Sigmoid colon (tissue), 6 donors: ENCODE measurements at regions not wholly inside any gene's neighbourhood (a gene's known extent, or its start where the extent isn't known, plus 50 kb on each side); places are given as distances from the start of the nearest gene placed in this dataset.

Experiments
- DNase-seq: peaks from one replicate; pipeline ENCODE4 v3.0.0-alpha.2; 2019
- H3K27ac ChIP-seq, 4 donors: fragments of 200-600 bp; sonication (generic); one replicate each; pipeline ENCODE4 v1.5.1; 2016 to 2019; ENCODE audit warnings: mild to moderate bottlenecking in 1 of 4
- H3K27me3 ChIP-seq, 3 donors: fragments of 200-600 bp; sonication (generic); one replicate each; pipeline ENCODE4 v1.5.1; 2019; ENCODE audit warnings: mild to moderate bottlenecking in 1 of 3
- H3K36me3 ChIP-seq, 4 donors: fragments of 200-600 bp; sonication (generic); one replicate each; pipeline ENCODE4 v1.5.1; 2016 to 2019
- H3K4me1 ChIP-seq, 4 donors: fragments of 200-600 bp; sonication (generic); one replicate each; pipeline ENCODE4 v1.5.1; 2017 to 2019
- H3K4me3 ChIP-seq, 4 donors: fragments of 200-600 bp; sonication (generic); one replicate each; pipeline ENCODE4 v1.5.1; 2017 to 2019; ENCODE audit warnings: mild to moderate bottlenecking in 2 of 4, moderate library complexity in 1 of 4
- H3K9me3 ChIP-seq, 4 donors: fragments of 200-600 bp in 3 of 4; sonication (generic) in 3 of 4; one replicate each; pipeline versions ENCODE4 v1.5.1 to v1.6.1; 2013 to 2019
- CTCF ChIP-seq, 4 experiments: fragments of 450-650 bp in 3 of 4; fragments of 200-600 bp in 1 of 4; IDR thresholded peaks; one replicate each; pipeline ENCODE4 v1.5.1; 2016 to 2019; ENCODE audit warnings: antibody characterized with exemption in 4 of 4, mild to moderate bottlenecking in 3 of 4, moderate library complexity in 2 of 4
- EP300 ChIP-seq, 4 donors: sonication (generic); formaldehyde crosslinking; IDR thresholded peaks; one replicate each; pipeline ENCODE4 v1.6.1; 2017; ENCODE audit warnings: antibody characterized with exemption in 4 of 4
- POLR2A ChIP-seq, 2 donors: fragments of 450-650 bp; IDR thresholded peaks; one replicate each; pipeline ENCODE4 v1.6.1; 2016; ENCODE audit warnings: antibody characterized with exemption in 2 of 2, mild to moderate bottlenecking in 2 of 2, moderate library complexity in 2 of 2
- POLR2AphosphoS5 ChIP-seq, 4 donors: sonication (generic); formaldehyde crosslinking; IDR thresholded peaks; one replicate each; pipeline ENCODE4 v1.6.1; 2017; ENCODE audit warnings: antibody characterized with exemption in 4 of 4
- WGBS, 2 donors: extraction: QIAGEN DNeasy Blood & Tissue Kit; methylation state at CpG; one replicate each; pipeline ENCODE4 v1.1.7; 2013; 5-methylcytosine and 5-hydroxymethylcytosine counted together
- intact Hi-C: fragments of 100-400 bp; cut with DNase I; formaldehyde crosslinking; loops from one replicate; pipeline ENCODE4 v1.15.1; 2023
- donor health status: healthy with polysubstance abuse.
- donor health status: healthy.

DNA sequence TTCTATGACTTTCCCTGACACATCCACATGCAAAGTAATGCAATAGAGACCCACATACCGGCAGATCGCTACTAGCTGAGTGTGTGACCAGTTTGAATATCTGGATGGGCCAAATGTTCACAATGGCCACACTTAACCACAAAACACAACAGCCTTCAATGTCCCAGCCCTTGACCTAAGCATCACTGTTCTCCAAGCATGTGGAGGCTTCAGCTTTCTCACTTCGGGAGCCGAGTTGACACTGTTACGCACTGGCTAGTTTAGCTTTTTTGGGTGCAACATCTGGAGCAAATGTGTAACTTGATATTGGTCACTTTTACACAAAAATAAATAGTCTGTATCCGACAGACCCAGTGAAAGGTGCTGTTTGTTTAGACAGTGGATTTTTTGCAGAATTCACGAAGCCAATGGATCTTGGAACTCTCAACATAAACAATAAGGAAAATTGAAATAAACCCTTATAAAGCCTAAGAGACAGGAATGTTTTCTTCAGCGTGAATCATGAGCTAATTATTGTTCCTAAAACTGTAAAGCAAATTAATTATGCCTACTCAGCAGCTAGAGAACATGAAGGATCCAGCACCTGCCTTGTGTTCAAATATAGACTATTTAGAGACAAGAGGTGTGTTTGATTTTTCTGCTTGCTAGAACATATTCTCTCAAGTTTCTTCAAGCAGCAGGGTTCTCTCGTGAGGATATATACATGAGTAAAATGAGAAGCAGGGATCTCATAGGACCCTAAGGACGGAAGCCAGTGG, 117.6 kb upstream of the JCAD start:
- no peaks in the 10 kb centered on the region for H3K9me3 ChIP-seq
- TF ChIP-seq EP300 (IDR thresholded peaks at IDR 0.05) (no peak), POLR2AphosphoS5 (IDR thresholded peaks at IDR 0.05) (no peak), CTCF (IDR thresholded peaks at IDR 0.05) (no peak), POLR2A (IDR thresholded peaks at IDR 0.05) (no peak)
- no peak overlapping the region for H3K27ac ChIP-seq
- no peak overlapping the region for H3K4me3 ChIP-seq
- DNase-seq = no peak
- no peaks in the 10 kb centered on the region for H3K27me3 ChIP-seq
- intact Hi-C loops = no loop called here
- H3K4me1 ChIP-seq = peaks cover 0 to 17% (median 7%) of the 10 kb centered on the region in 4 donors
- H3K36me3 ChIP-seq = no peaks in the 10 kb centered on the region
- whole genome bisulfite sequencing, 2 donors = 68 to 80% methylated on average over 10 of the region's 10 CpGs

GRCh38 chr10:30176182-30176581, 116.8 kb upstream of the JCAD start:
- intact Hi-C loops = no loop called here
- no peaks in the 10 kb centered on the region for H3K27me3 ChIP-seq

GRCh38 chr10:30172673-30173072, 113.3 kb upstream of the JCAD start:
- no peak for DNase-seq
- intact Hi-C loops = no loop called here
- no peak for TF ChIP-seq EP300 (IDR thresholded peaks at IDR 0.05)
- no peak for TF ChIP-seq POLR2A (IDR thresholded peaks at IDR 0.05)
- no peak for TF ChIP-seq POLR2AphosphoS5 (IDR thresholded peaks at IDR 0.05)
- TF ChIP-seq CTCF (IDR thresholded peaks at IDR 0.05) = no peak
- Histone ChIP-seq H3K36me3 (no peaks in the 10 kb centered on the region), H3K27me3 (no peaks in the 10 kb centered on the region), H3K4me3 (no peak overlapping the region), H3K9me3 (no peaks in the 10 kb centered on the region), H3K27ac (no peak overlapping the region), H3K4me1 (peaks cover 0 to 26% (median 10%) of the 10 kb centered on the region in 4 donors)
- 82 to 84% methylated on average over 7 of the region's 7 CpGs for WGBS, 2 donors

More at GRCh38 chr10:30176182-30176581, 116.8 kb upstream of the JCAD start:
- H3K27ac ChIP-seq = no peak overlapping the region
- no peaks in the 10 kb centered on the region for H3K9me3 ChIP-seq
- H3K36me3 ChIP-seq = no peaks in the 10 kb centered on the region
- 78 to 88% methylated on average over 9 of the region's 9 CpGs for WGBS, 2 donors
- H3K4me1 ChIP-seq = peaks cover 0 to 17% (median 7%) of the 10 kb centered on the region in 4 donors
- DNase-seq = no peak
- H3K4me3 ChIP-seq = no peak overlapping the region
- TF ChIP-seq POLR2AphosphoS5 (IDR thresholded peaks at IDR 0.05) = no peak
- no peak for TF ChIP-seq POLR2A (IDR thresholded peaks at IDR 0.05)
- TF ChIP-seq EP300 (IDR thresholded peaks at IDR 0.05) = no peak
- TF ChIP-seq CTCF (IDR thresholded peaks at IDR 0.05) = no peak

- no peak overlapping the region for H3K4me3 ChIP-seq
- 73 to 80% methylated on average over 4 of the region's 4 CpGs for WGBS, 2 donors
- H3K36me3 ChIP-seq = no peaks in the 10 kb centered on the region
- intact Hi-C loops = no loop called here
- H3K9me3 ChIP-seq = no peaks in the 10 kb centered on the region
- H3K27me3 ChIP-seq = no peaks in the 10 kb centered on the region
- H3K27ac ChIP-seq = no peak overlapping the region
- no peak for DNase-seq
- peaks cover 0 to 22% (median 8%) of the 10 kb centered on the region in 4 donors for H3K4me1 ChIP-seq
- TF ChIP-seq POLR2A (IDR thresholded peaks at IDR 0.05) = no peak
- TF ChIP-seq POLR2AphosphoS5 (IDR thresholded peaks at IDR 0.05) = no peak
- no peak for TF ChIP-seq EP300 (IDR thresholded peaks at IDR 0.05)
Measured at GRCh38 chr10:30172091-30172490, 112.7 kb upstream of the JCAD start.

DNA sequence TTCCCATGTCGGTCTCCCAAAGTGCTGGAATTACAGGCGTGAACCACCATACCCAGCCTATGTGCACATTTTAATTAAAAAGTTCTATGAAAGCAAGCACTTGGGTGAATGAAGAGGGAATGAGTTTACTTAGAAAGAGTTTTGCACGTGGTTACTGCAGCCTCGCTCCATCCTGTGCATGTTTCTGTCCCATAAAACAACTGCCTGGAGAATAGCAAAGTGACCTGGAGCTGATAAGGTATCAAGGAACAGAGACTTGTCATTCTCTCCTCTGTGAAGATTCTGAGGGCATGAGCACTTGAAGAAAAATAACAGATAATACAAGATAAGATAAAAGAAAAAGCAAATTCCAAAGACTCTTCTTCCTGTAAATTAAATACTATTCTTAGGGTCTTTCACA, 112.2 kb upstream of the JCAD start:
- intact Hi-C loops = no loop called here
- WGBS, 2 donors = 54 to 66% methylated on average over 4 of the region's 4 CpGs

More for the DNA sequence above, 112.2 kb upstream of the JCAD start:
- Histone ChIP-seq H3K9me3 (no peaks in the 10 kb centered on the region), H3K27ac (no peak overlapping the region), H3K4me3 (no peak overlapping the region), H3K4me1 (peaks cover 0 to 17% (median 6%) of the 10 kb centered on the region in 4 donors), H3K27me3 (no peaks in the 10 kb centered on the region), H3K36me3 (no peaks in the 10 kb centered on the region)
- DNase-seq = no peak
- TF ChIP-seq EP300 (IDR thresholded peaks at IDR 0.05) (no peak), POLR2AphosphoS5 (IDR thresholded peaks at IDR 0.05) (no peak), CTCF (IDR thresholded peaks at IDR 0.05) (no peak), POLR2A (IDR thresholded peaks at IDR 0.05) (no peak)
